RWPE2 (cell line): ENCODE measurements at regions not wholly inside any gene's neighbourhood (a gene's known extent, or its start where the extent isn't known, plus 50 kb on each side); places are given as distances from the start of the nearest gene placed in this dataset.

Experiments used
- ATAC-seq: fragments of 200-7000 bp; cut with Tn5 transposase; 3 replicates; pipeline ENCODE4 v1.9.1; 2021; ENCODE audit warnings: low read depth
- DNase-seq: peaks from one replicate; pipeline ENCODE4 v3.0.0-alpha.2; 2020; ENCODE audit warnings: low spot score
- H3K27ac ChIP-seq: fragments of 450-650 bp; 2 replicates; pipeline ENCODE4 v1.5.1; 2017; ENCODE audit warnings: mild to moderate bottlenecking; ENCODE audit not compliant: poor library complexity, severe bottlenecking
- H3K27me3 ChIP-seq: fragments of 250-450 bp; sonication (Bioruptor Pico); 2 replicates; pipeline ENCODE4 v1.5.1; 2021; ENCODE audit warnings: mild to moderate bottlenecking, moderate library complexity; ENCODE audit not compliant: insufficient read depth, poor library complexity, severe bottlenecking
- H3K36me3 ChIP-seq: fragments of 250-450 bp; sonication (Bioruptor Pico); 2 replicates; pipeline ENCODE4 v1.5.1; 2020; ENCODE audit warnings: low read depth, mild to moderate bottlenecking, moderate library complexity
- H3K4me1 ChIP-seq: fragments of 250-450 bp; sonication (Bioruptor Pico); 2 replicates; pipeline ENCODE4 v1.5.1; 2021; ENCODE audit warnings: mild to moderate bottlenecking, moderate library complexity; ENCODE audit not compliant: insufficient read depth, poor library complexity, severe bottlenecking
- H3K4me3 ChIP-seq: fragments of 250-450 bp; sonication (Bioruptor Pico); 2 replicates; pipeline ENCODE4 v1.5.1; 2021; ENCODE audit warnings: mild to moderate bottlenecking, moderate library complexity; ENCODE audit not compliant: severe bottlenecking
- H3K9me3 ChIP-seq: fragments of 250-450 bp; sonication (Bioruptor Pico); 2 replicates; pipeline ENCODE4 v1.5.1; 2021; ENCODE audit warnings: mild to moderate bottlenecking, moderate library complexity; ENCODE audit not compliant: severe bottlenecking
- TF ChIP-seq, protein P1 (sequence below): fragments of 450-650 bp; IDR thresholded peaks from one replicate; pipeline ENCODE4 v1.5.1; 2017; ENCODE audit warnings: mild to moderate bottlenecking, moderate library complexity; ENCODE audit not compliant: poor library complexity, severe bottlenecking

GRCh38 chr14:40402957-40403356 is 970.7 kb upstream of the FBXO33 start:
- Histone ChIP-seq H3K36me3 (no peaks in the 10 kb centered on the region), H3K4me1 (no peaks in the 10 kb centered on the region), H3K27me3 (peaks cover 4% of the 10 kb centered on the region), H3K27ac (no peak overlapping the region), H3K9me3 (peaks cover 2% of the 10 kb centered on the region), H3K4me3 (no peak overlapping the region)
- ATAC-seq, result no peak
- DNase-seq, result no peak
- TF ChIP-seq, protein P1, sequence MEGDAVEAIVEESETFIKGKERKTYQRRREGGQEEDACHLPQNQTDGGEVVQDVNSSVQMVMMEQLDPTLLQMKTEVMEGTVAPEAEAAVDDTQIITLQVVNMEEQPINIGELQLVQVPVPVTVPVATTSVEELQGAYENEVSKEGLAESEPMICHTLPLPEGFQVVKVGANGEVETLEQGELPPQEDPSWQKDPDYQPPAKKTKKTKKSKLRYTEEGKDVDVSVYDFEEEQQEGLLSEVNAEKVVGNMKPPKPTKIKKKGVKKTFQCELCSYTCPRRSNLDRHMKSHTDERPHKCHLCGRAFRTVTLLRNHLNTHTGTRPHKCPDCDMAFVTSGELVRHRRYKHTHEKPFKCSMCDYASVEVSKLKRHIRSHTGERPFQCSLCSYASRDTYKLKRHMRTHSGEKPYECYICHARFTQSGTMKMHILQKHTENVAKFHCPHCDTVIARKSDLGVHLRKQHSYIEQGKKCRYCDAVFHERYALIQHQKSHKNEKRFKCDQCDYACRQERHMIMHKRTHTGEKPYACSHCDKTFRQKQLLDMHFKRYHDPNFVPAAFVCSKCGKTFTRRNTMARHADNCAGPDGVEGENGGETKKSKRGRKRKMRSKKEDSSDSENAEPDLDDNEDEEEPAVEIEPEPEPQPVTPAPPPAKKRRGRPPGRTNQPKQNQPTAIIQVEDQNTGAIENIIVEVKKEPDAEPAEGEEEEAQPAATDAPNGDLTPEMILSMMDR, result no peak

GRCh38 chr14:40398981-40399380 is 966.7 kb upstream of the FBXO33 start:
- H3K36me3 ChIP-seq, result no peaks in the 10 kb centered on the region
- no peak for ATAC-seq
- no peak for DNase-seq
- peaks cover 12% of the 10 kb centered on the region for H3K27me3 ChIP-seq
- no peaks in the 10 kb centered on the region for H3K9me3 ChIP-seq
- TF ChIP-seq, protein P1, result no peak
- H3K4me3 ChIP-seq, result no peak overlapping the region
- no peaks in the 10 kb centered on the region for H3K4me1 ChIP-seq
- H3K27ac ChIP-seq, result no peak overlapping the region

DNA sequence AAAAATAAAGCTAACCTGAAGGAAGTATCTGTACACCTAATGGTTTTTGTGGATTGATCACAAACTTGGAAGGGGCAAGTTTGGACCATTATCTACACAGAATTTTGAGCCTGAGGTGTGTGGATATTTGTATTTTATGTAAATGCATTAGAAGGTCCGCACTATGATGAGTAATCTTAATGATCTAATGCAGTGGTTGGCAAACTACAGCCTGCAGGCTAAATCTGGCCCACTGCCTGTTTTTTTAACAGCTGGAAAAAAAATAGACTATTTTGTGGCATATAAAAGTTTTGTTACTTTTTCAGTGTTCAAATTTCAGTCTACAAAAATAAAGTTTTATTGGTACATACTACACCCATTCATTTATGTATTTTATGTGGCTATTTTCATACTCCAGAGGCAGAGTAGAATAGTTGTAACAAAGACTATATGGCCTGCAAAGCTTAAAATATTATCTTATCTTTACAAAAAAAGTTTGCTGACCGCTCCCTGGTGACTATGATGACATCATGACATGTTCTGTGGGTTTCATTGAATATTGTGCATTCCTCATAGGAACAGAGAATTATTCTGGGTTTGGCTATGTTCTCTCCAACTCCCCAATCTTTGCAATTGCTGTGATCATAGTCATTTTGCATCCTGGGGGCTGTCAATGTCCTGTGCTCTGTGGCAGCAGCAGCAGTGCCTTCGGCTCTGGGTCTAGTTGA is 962.6 kb upstream of the FBXO33 start:
- Histone ChIP-seq H3K4me1 (no peaks in the 10 kb centered on the region), H3K36me3 (no peaks in the 10 kb centered on the region), H3K27ac (no peak overlapping the region), H3K27me3 (peaks cover 18% of the 10 kb centered on the region), H3K4me3 (no peak overlapping the region), H3K9me3 (no peaks in the 10 kb centered on the region)
- TF ChIP-seq, protein P1, result no peak
- ATAC-seq, result no peak
- no peak for DNase-seq

GRCh38 chr14:40393143-40393542 is 960.9 kb upstream of the FBXO33 start:
- H3K27ac ChIP-seq, result no peak overlapping the region
- no peaks in the 10 kb centered on the region for H3K4me1 ChIP-seq
- H3K4me3 ChIP-seq, result no peak overlapping the region
- H3K27me3 ChIP-seq, result peaks cover 18% of the 10 kb centered on the region
- ATAC-seq (peak; percentile 27; the same call in 1 of the 3 replicates), DNase-seq (no peak)
- TF ChIP-seq, protein P1, result no peak
- H3K9me3 ChIP-seq, result no peaks in the 10 kb centered on the region
- no peaks in the 10 kb centered on the region for H3K36me3 ChIP-seq

GRCh38 chr14:40386433-40386832 is 954.2 kb upstream of the FBXO33 start:
- peaks cover 7% of the 10 kb centered on the region for H3K27me3 ChIP-seq
- no peak for DNase-seq
- TF ChIP-seq, protein P1, result no peak
- no peak overlapping the region for H3K27ac ChIP-seq
- H3K36me3 ChIP-seq, result no peaks in the 10 kb centered on the region
- no peaks in the 10 kb centered on the region for H3K4me1 ChIP-seq
- ATAC-seq, result no peak
- H3K4me3 ChIP-seq, result no peak overlapping the region
- H3K9me3 ChIP-seq, result no peaks in the 10 kb centered on the region
